ENCODE measurements at regions not wholly inside any gene's neighbourhood (a gene's known extent, or its start where the extent isn't known, plus 50 kb on each side); places are given as distances from the start of the nearest gene placed in this dataset.

- no peak for DNase-seq (ENCODE audit: low spot score)
Measured at GRCh38 chr6:51398793-51399192, 580.1 kb downstream of the TFAP2B start.

- DNase-seq (ENCODE audit: low spot score) = no peak
Measured at GRCh38 chr6:51410453-51410852, 591.8 kb downstream of the TFAP2B start.

- no peak for DNase-seq (ENCODE audit: low spot score)
Measured at GRCh38 chr6:51411496-51412125, 592.9 kb downstream of the TFAP2B start.

- DNase-seq (ENCODE audit: low spot score) = no peak
Measured at GRCh38 chr6:51414361-51414760, 595.7 kb downstream of the TFAP2B start.

GRCh38 chr6:51415501-51415900, 596.8 kb downstream of the TFAP2B start:
- DNase-seq (ENCODE audit: low spot score) = no peak

- no peak for DNase-seq (ENCODE audit: low spot score)
Measured at GRCh38 chr6:51429017-51429712, 610.5 kb downstream of the TFAP2B start.

- no peak for DNase-seq (ENCODE audit: low spot score)
Measured at GRCh38 chr6:51430589-51430988, 611.9 kb downstream of the TFAP2B start.

GRCh38 chr6:51432481-51432880, 613.8 kb downstream of the TFAP2B start:
- DNase-seq (ENCODE audit: low spot score) = no peak

GRCh38 chr6:51450248-51450957, 631.7 kb downstream of the TFAP2B start:
- DNase-seq (ENCODE audit: low spot score) = no peak

GRCh38 chr6:51450958-51451357, 632.3 kb downstream of the TFAP2B start:
- DNase-seq (ENCODE audit: low spot score) = no peak

- DNase-seq (ENCODE audit: low spot score) = no peak
Measured at GRCh38 chr6:51456282-51456681, 631.1 kb downstream of the PKHD1 start.

GRCh38 chr6:51459958-51460357, 627.5 kb downstream of the PKHD1 start:
- no peak for DNase-seq (ENCODE audit: low spot score)

GRCh38 chr6:51462896-51463295, 624.5 kb downstream of the PKHD1 start:
- DNase-seq (ENCODE audit: low spot score) = no peak

- DNase-seq (ENCODE audit: low spot score) = no peak
Measured at GRCh38 chr6:51463321-51463720, 624.1 kb downstream of the PKHD1 start.

- DNase-seq (ENCODE audit: low spot score) = no peak
Measured at GRCh38 chr6:51464956-51465355, 622.5 kb downstream of the PKHD1 start.

- peak; percentile 11 for DNase-seq (ENCODE audit: low spot score)
Measured at GRCh38 chr6:51466427-51466826, 621.0 kb downstream of the PKHD1 start.

- no peak for DNase-seq (ENCODE audit: low spot score)
Measured at GRCh38 chr6:51467231-51467952, 620.0 kb downstream of the PKHD1 start.

GRCh38 chr6:51468704-51469103, 618.7 kb downstream of the PKHD1 start:
- no peak for DNase-seq (ENCODE audit: low spot score)

- DNase-seq (ENCODE audit: low spot score) = no peak
Measured at GRCh38 chr6:51472745-51473487, 614.5 kb downstream of the PKHD1 start.

GRCh38 chr6:51474022-51474975, 613.1 kb downstream of the PKHD1 start:
- DNase-seq (ENCODE audit: low spot score) = no peak

All from globus pallidus (tissue), 1 donor.